Liver (tissue), 8 donors: ENCODE measurements at regions not wholly inside any gene's neighbourhood (a gene's known extent, or its start where the extent isn't known, plus 50 kb on each side); places are given as distances from the start of the nearest gene placed in this dataset.

Source experiments
- DNase-seq: peaks from one replicate; pipeline ENCODE4 v3.0.0-alpha.2; 2017; ENCODE audit warnings: low spot score
- H3K27ac ChIP-seq, 2 donors: one replicate each; pipeline ENCODE4 v1.7.0; 2013; ENCODE audit warnings: inconsistent platforms in 2 of 2, low read length in 2 of 2, control low read depth in 1 of 2, low read depth in 1 of 2, mild to moderate bottlenecking in 1 of 2
- H3K27me3 ChIP-seq, 4 donors: one replicate each; pipeline versions ENCODE4 v1.6.1 to v1.7.0; 2013; ENCODE audit warnings: low read length in 3 of 4, inconsistent platforms in 1 of 4, mild to moderate bottlenecking in 1 of 4, moderate library complexity in 1 of 4; ENCODE audit not compliant: control insufficient read depth in 4 of 4, insufficient read depth in 4 of 4
- H3K36me3 ChIP-seq, 4 donors: one replicate each; pipeline versions ENCODE4 v1.6.1 to v1.7.0; 2013; ENCODE audit warnings: low read length in 3 of 4, mild to moderate bottlenecking in 3 of 4, low read depth in 1 of 4, moderate library complexity in 1 of 4; ENCODE audit not compliant: control insufficient read depth in 4 of 4, insufficient read depth in 3 of 4
- H3K4me1 ChIP-seq, 4 donors: one replicate each; pipeline versions ENCODE4 v1.6.1 to v1.7.0; 2013; ENCODE audit warnings: low read length in 3 of 4, mild to moderate bottlenecking in 3 of 4, moderate library complexity in 1 of 4; ENCODE audit not compliant: control insufficient read depth in 4 of 4, insufficient read depth in 4 of 4
- H3K4me3 ChIP-seq, 3 donors: one replicate each; pipeline versions ENCODE4 v1.6.1 to v1.7.0; 2013; ENCODE audit warnings: low read length in 3 of 3, control low read depth in 1 of 3, low read depth in 1 of 3, mild to moderate bottlenecking in 1 of 3
- H3K9ac ChIP-seq, 2 donors: one replicate each; pipeline ENCODE4 v1.7.0; 2013; ENCODE audit warnings: low read length in 2 of 2, mild to moderate bottlenecking in 2 of 2, moderate library complexity in 2 of 2, control low read depth in 1 of 2, low read depth in 1 of 2
- H3K9me3 ChIP-seq, 4 donors: one replicate each; pipeline versions ENCODE4 v1.6.1 to v1.7.0; 2013; ENCODE audit warnings: low read length in 3 of 4; ENCODE audit not compliant: control insufficient read depth in 4 of 4
- EGR1 ChIP-seq, 2 donors: IDR thresholded peaks; 2 replicates each; pipeline ENCODE4 v1.6.1; 2016 to 2018; ENCODE audit warnings: antibody characterized with exemption in 2 of 2, low read depth in 2 of 2
- FOXA1 ChIP-seq: IDR thresholded peaks from 2 replicates; pipeline ENCODE4 v1.6.1; 2016; ENCODE audit warnings: antibody characterized with exemption
- FOXA2 ChIP-seq: IDR thresholded peaks from 2 replicates; pipeline ENCODE4 v1.6.1; 2016; ENCODE audit warnings: antibody characterized with exemption
- GABPA ChIP-seq, 2 donors: IDR thresholded peaks in 1 of 2; conservative IDR thresholded peaks in 1 of 2; 2 replicates each; pipeline ENCODE4 v1.6.1; 2016; ENCODE audit warnings: antibody characterized with exemption in 2 of 2, mild to moderate bottlenecking in 1 of 2, moderate library complexity in 1 of 2
- HNF4A ChIP-seq, 2 donors: conservative IDR thresholded peaks; 2 replicates each; pipeline ENCODE4 v1.6.1; 2016; ENCODE audit warnings: antibody characterized with exemption in 2 of 2, mild to moderate bottlenecking in 2 of 2
- HNF4G ChIP-seq: IDR thresholded peaks from 2 replicates; pipeline ENCODE4 v1.6.1; 2016; ENCODE audit warnings: antibody characterized with exemption
- JUND ChIP-seq, 2 donors: IDR thresholded peaks; 2 replicates each; pipeline ENCODE4 v1.6.1; 2016; ENCODE audit warnings: antibody characterized with exemption in 2 of 2
- NR2F2 ChIP-seq: IDR thresholded peaks from 2 replicates; pipeline ENCODE4 v1.6.1; 2016; ENCODE audit warnings: antibody characterized with exemption
- RAD21 ChIP-seq, 2 donors: IDR thresholded peaks; 2 replicates each; pipeline ENCODE4 v1.6.1; 2016; ENCODE audit warnings: antibody characterized with exemption in 2 of 2, mild to moderate bottlenecking in 2 of 2
- RXRA ChIP-seq, 2 donors: IDR thresholded peaks; 2 replicates each; pipeline ENCODE4 v1.6.1; 2017 to 2018; ENCODE audit warnings: antibody characterized with exemption in 2 of 2, mild to moderate bottlenecking in 1 of 2
- SP1 ChIP-seq: IDR thresholded peaks from 2 replicates; pipeline ENCODE4 v1.6.1; 2018; ENCODE audit warnings: antibody characterized with exemption, mild to moderate bottlenecking
- TAF1 ChIP-seq: conservative IDR thresholded peaks from 2 replicates; pipeline ENCODE4 v1.6.1; 2016; ENCODE audit warnings: antibody characterized with exemption, mild to moderate bottlenecking
- YY1 ChIP-seq: IDR thresholded peaks from 2 replicates; pipeline ENCODE4 v1.6.1; 2016; ENCODE audit warnings: antibody characterized with exemption, mild to moderate bottlenecking
- WGBS: extraction: QIAGEN DNeasy Blood & Tissue Kit; methylation state at CpG from one replicate; pipeline ENCODE4 v1.1.7; 2013; 5-methylcytosine and 5-hydroxymethylcytosine counted together
- TF ChIP-seq, protein P1 (sequence below): IDR thresholded peaks from 2 replicates; pipeline ENCODE4 v1.6.1; 2016; ENCODE audit warnings: antibody characterized with exemption
- TF ChIP-seq, protein P2 (sequence below): IDR thresholded peaks from 2 replicates; pipeline ENCODE4 v1.6.1; 2016; ENCODE audit warnings: antibody characterized with exemption, mild to moderate bottlenecking
- TF ChIP-seq, protein P3 (sequence below): IDR thresholded peaks from 2 replicates; pipeline ENCODE4 v1.6.1; 2016; ENCODE audit warnings: antibody characterized with exemption
- TF ChIP-seq, protein P4 (sequence below): fragments of 150-350 bp; IDR thresholded peaks from 2 replicates; pipeline ENCODE4 v1.5.1; 2017; ENCODE audit warnings: improper control_type of control experiment, low read depth, low read length; ENCODE audit not compliant: missing input control
- TF ChIP-seq, protein P5 (sequence below): IDR thresholded peaks from 2 replicates; pipeline ENCODE4 v1.6.1; 2016; ENCODE audit warnings: antibody characterized with exemption
- donor health status: healthy.
- donor health status: healthy.
- donor health status: healthy.
- donor health status: healthy.
- donor health status: healthy.

DNA sequence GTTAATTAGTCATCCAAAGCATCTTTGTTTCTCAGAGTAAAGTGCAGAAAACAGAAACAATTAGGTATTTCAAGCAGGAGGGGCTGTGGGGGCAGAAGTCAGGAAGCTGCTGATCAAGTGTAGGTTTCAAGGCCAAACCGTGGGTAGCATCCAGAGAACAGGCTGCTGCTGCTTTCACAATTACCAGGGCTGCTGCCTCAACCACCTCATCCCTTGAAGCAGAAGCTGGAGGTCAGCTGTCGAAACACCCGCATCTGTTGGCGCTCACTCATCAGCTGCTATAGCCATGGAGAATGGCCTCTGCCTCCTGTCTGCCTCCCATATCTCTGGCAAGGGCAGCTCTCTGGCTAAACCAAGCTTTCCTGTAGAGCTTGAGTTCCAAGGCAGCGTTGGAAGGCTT, 122.9 kb upstream of the OSMR start:
- Histone ChIP-seq H3K9ac (no peak overlapping the region), H3K9me3 (no peaks in the 10 kb centered on the region), H3K4me1 (no peaks in the 10 kb centered on the region), H3K27ac (no peak overlapping the region), H3K36me3 (no peaks in the 10 kb centered on the region), H3K4me3 (no peak overlapping the region), H3K27me3 (peaks cover 0 to 9% (median 0%) of the 10 kb centered on the region in 4 donors)
- no peak for DNase-seq
- WGBS, result 82% methylated on average over 5 of the region's 5 CpGs
- TF ChIP-seq, protein P1, sequence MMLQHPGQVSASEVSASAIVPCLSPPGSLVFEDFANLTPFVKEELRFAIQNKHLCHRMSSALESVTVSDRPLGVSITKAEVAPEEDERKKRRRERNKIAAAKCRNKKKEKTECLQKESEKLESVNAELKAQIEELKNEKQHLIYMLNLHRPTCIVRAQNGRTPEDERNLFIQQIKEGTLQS, result no peak
- no peak for TF ChIP-seq GABPA (IDR thresholded peaks at IDR 0.05 in 1 of 2, conservative IDR thresholded peaks at IDR 0.05 in 1 of 2)
- no peak for TF ChIP-seq FOXA1
- no peak for TF ChIP-seq RAD21 (IDR thresholded peaks at IDR 0.05)
- TF ChIP-seq, protein P2, sequence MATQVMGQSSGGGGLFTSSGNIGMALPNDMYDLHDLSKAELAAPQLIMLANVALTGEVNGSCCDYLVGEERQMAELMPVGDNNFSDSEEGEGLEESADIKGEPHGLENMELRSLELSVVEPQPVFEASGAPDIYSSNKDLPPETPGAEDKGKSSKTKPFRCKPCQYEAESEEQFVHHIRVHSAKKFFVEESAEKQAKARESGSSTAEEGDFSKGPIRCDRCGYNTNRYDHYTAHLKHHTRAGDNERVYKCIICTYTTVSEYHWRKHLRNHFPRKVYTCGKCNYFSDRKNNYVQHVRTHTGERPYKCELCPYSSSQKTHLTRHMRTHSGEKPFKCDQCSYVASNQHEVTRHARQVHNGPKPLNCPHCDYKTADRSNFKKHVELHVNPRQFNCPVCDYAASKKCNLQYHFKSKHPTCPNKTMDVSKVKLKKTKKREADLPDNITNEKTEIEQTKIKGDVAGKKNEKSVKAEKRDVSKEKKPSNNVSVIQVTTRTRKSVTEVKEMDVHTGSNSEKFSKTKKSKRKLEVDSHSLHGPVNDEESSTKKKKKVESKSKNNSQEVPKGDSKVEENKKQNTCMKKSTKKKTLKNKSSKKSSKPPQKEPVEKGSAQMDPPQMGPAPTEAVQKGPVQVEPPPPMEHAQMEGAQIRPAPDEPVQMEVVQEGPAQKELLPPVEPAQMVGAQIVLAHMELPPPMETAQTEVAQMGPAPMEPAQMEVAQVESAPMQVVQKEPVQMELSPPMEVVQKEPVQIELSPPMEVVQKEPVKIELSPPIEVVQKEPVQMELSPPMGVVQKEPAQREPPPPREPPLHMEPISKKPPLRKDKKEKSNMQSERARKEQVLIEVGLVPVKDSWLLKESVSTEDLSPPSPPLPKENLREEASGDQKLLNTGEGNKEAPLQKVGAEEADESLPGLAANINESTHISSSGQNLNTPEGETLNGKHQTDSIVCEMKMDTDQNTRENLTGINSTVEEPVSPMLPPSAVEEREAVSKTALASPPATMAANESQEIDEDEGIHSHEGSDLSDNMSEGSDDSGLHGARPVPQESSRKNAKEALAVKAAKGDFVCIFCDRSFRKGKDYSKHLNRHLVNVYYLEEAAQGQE, result no peak
- TF ChIP-seq TAF1, result no peak
- no peak for TF ChIP-seq RXRA (IDR thresholded peaks at IDR 0.05)
- TF ChIP-seq NR2F2, result no peak
- no peak for TF ChIP-seq YY1
- TF ChIP-seq, protein P3, sequence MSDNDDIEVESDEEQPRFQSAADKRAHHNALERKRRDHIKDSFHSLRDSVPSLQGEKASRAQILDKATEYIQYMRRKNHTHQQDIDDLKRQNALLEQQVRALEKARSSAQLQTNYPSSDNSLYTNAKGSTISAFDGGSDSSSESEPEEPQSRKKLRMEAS, result no peak
- no peak for TF ChIP-seq FOXA2
- no peak for TF ChIP-seq HNF4G
- no peak for TF ChIP-seq SP1
- TF ChIP-seq, protein P4, sequence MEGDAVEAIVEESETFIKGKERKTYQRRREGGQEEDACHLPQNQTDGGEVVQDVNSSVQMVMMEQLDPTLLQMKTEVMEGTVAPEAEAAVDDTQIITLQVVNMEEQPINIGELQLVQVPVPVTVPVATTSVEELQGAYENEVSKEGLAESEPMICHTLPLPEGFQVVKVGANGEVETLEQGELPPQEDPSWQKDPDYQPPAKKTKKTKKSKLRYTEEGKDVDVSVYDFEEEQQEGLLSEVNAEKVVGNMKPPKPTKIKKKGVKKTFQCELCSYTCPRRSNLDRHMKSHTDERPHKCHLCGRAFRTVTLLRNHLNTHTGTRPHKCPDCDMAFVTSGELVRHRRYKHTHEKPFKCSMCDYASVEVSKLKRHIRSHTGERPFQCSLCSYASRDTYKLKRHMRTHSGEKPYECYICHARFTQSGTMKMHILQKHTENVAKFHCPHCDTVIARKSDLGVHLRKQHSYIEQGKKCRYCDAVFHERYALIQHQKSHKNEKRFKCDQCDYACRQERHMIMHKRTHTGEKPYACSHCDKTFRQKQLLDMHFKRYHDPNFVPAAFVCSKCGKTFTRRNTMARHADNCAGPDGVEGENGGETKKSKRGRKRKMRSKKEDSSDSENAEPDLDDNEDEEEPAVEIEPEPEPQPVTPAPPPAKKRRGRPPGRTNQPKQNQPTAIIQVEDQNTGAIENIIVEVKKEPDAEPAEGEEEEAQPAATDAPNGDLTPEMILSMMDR, result no peak
- TF ChIP-seq, protein P5, sequence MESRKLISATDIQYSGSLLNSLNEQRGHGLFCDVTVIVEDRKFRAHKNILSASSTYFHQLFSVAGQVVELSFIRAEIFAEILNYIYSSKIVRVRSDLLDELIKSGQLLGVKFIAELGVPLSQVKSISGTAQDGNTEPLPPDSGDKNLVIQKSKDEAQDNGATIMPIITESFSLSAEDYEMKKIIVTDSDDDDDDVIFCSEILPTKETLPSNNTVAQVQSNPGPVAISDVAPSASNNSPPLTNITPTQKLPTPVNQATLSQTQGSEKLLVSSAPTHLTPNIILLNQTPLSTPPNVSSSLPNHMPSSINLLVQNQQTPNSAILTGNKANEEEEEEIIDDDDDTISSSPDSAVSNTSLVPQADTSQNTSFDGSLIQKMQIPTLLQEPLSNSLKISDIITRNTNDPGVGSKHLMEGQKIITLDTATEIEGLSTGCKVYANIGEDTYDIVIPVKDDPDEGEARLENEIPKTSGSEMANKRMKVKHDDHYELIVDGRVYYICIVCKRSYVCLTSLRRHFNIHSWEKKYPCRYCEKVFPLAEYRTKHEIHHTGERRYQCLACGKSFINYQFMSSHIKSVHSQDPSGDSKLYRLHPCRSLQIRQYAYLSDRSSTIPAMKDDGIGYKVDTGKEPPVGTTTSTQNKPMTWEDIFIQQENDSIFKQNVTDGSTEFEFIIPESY, result no peak
- TF ChIP-seq HNF4A (conservative IDR thresholded peaks at IDR 0.05), result no peak
- TF ChIP-seq EGR1 (IDR thresholded peaks at IDR 0.05; ENCODE audit: low read depth in 2 of 2), result no peak
- no peak for TF ChIP-seq JUND (IDR thresholded peaks at IDR 0.05)
